Activated CD4-positive, alpha-beta memory T cell treated with anti-CD3 and anti-CD28 coated beads, Interleukin-2, amount 10 ng/mL, durations not matched to agents 7 days and 5 days (primary cell): ENCODE measurements at regions not wholly inside any gene's neighbourhood (a gene's known extent, or its start where the extent isn't known, plus 50 kb on each side); places are given as distances from the start of the nearest gene placed in this dataset.
"Not testable (repeated sequence)": the region's sequence is repeated elsewhere in the genome, so short reads cannot be mapped to it uniquely, and the experiment has no call there.

Experiments used
- CTCF ChIA-PET: fragments of 350-600 bp; sonication (Branson Sonifier 250); formaldehyde crosslinking; loops from one replicate; lab custom pipeline; 2021; ENCODE audit warnings: antibody characterized with exemption, inconsistent platforms; lab: Charles Lee
- POLR2A ChIA-PET: fragments of 350-600 bp; sonication (Branson Sonifier 250); formaldehyde crosslinking; loops from one replicate; lab custom pipeline; 2021; ENCODE audit warnings: antibody characterized with exemption; lab: Charles Lee
- DNase-seq: peaks from one replicate; pipeline ENCODE4 v3.0.0-alpha.2; 2020
- H3K27ac Mint-ChIP-seq: one replicate; pipeline ENCODE4 v1.8.0; 2021; ENCODE audit warnings: mild to moderate bottlenecking, mixed read lengths
- H3K27me3 Mint-ChIP-seq: one replicate; pipeline ENCODE4 v1.8.0; 2021; ENCODE audit warnings: mixed read lengths
- H3K36me3 Mint-ChIP-seq: one replicate; pipeline ENCODE4 v1.8.0; 2021; ENCODE audit warnings: low read depth, mixed read lengths
- H3K4me1 Mint-ChIP-seq: one replicate; pipeline ENCODE4 v1.8.0; 2021; ENCODE audit warnings: mixed read lengths
- H3K4me3 Mint-ChIP-seq: one replicate; pipeline ENCODE4 v1.8.0; 2021; ENCODE audit warnings: mild to moderate bottlenecking, mixed read lengths
- H3K9me3 Mint-ChIP-seq: one replicate; pipeline ENCODE4 v1.8.0; 2021; ENCODE audit warnings: mixed read lengths

DNA sequence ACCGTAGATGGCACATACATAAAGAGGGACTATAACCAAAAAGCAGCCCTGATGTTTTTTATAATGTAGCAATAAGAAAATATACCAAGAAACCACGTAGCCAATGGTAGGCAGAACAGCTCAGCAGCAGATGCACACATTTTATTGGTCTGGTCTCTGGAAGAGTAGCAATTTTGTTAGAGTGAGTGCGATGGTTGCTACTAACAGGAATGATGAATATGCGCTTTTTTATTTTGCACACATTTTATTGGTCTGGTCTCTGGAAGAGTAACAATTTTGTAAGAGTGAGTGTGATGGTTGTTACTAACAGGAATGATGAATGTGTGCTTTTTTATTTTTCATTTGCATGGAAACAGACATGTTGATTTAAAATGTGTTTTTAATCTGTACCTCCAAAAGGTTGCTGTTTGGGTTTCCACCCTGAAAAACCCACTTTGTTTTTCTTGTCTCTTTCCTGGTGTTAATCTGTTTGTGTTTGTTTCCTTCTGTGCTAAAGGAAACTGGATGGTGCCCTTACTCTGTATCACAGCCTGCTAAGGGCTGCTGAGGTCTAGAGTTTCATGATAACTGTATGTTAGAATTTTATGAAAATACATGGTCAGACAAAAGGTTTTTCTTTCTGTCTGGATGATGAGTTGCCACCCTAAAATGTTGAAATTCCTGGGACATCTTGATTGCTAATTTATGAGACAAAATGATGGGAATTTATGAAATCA is 221.1 kb downstream of the ZNF37A start:
- H3K27me3 Mint-ChIP-seq, CTCF ChIA-PET, H3K27ac Mint-ChIP-seq, H3K9me3 Mint-ChIP-seq, H3K4me3 Mint-ChIP-seq, H3K4me1 Mint-ChIP-seq, DNase-seq, POLR2A ChIA-PET, H3K36me3 Mint-ChIP-seq: not testable (repeated sequence)

DNA sequence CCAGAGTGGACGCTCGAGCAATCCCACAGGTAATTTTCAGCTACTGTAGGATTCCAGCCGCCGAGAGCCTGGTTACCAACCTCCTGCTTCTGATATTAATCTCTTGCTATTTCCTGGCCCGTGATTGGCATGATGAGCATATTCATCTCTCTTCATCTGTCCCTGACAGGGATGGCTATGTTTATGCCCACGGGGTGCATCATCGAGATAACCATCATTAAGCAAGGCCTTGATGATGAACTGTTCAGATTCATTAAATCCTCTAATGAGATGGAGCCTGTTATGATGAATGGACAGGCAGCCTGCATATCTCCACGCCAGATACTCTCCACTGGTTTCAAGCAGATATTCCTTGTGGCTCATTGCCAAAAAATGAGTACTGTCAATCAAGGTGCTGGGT is 227.3 kb downstream of the ZNF37A start:
- H3K4me3 Mint-ChIP-seq, H3K27me3 Mint-ChIP-seq, H3K27ac Mint-ChIP-seq, H3K36me3 Mint-ChIP-seq, CTCF ChIA-PET, H3K9me3 Mint-ChIP-seq, DNase-seq, H3K4me1 Mint-ChIP-seq, POLR2A ChIA-PET: not testable (repeated sequence)

- H3K4me3 Mint-ChIP-seq, H3K27me3 Mint-ChIP-seq, H3K36me3 Mint-ChIP-seq, H3K27ac Mint-ChIP-seq, H3K4me1 Mint-ChIP-seq, CTCF ChIA-PET, H3K9me3 Mint-ChIP-seq, POLR2A ChIA-PET, DNase-seq: not testable (repeated sequence)
Measured at GRCh38 chr10:38330306-38330705, 236.2 kb downstream of the ZNF37A start.

- POLR2A ChIA-PET, H3K36me3 Mint-ChIP-seq, H3K4me3 Mint-ChIP-seq, CTCF ChIA-PET, H3K27ac Mint-ChIP-seq, DNase-seq, H3K4me1 Mint-ChIP-seq, H3K27me3 Mint-ChIP-seq, H3K9me3 Mint-ChIP-seq: not testable (repeated sequence)
Measured at GRCh38 chr10:38331106-38331505, 237.0 kb downstream of the ZNF37A start.

DNA sequence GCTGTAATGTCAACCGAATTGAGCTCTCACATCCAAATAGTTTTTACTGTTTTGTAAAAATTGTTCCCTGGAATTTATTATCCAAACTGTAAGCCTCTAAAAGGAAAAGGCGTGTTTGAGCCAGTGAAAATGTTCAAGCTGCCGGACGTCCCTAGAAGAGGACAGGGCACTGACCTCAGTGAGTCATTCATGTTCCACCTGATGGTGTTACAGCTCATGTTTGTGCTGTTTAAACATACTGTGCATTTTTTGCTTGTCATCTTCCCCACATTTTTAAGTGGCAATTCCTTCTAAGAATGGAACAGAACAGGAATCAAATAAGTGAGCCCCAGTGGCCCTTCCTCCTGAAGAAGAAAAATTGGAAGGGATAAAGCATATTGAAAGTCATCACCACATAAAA is 239.6 kb downstream of the ZNF37A start:
- H3K27me3 Mint-ChIP-seq, H3K27ac Mint-ChIP-seq, CTCF ChIA-PET, H3K36me3 Mint-ChIP-seq, DNase-seq, H3K9me3 Mint-ChIP-seq, POLR2A ChIA-PET, H3K4me1 Mint-ChIP-seq, H3K4me3 Mint-ChIP-seq: not testable (repeated sequence)

GRCh38 chr10:38350645-38351044 is 256.5 kb downstream of the ZNF37A start:
- DNase-seq, H3K9me3 Mint-ChIP-seq, H3K36me3 Mint-ChIP-seq, POLR2A ChIA-PET, H3K4me1 Mint-ChIP-seq, H3K27ac Mint-ChIP-seq, H3K4me3 Mint-ChIP-seq, CTCF ChIA-PET: not testable (repeated sequence)
- peaks cover 18% of the 10 kb centered on the region for H3K27me3 Mint-ChIP-seq

DNA sequence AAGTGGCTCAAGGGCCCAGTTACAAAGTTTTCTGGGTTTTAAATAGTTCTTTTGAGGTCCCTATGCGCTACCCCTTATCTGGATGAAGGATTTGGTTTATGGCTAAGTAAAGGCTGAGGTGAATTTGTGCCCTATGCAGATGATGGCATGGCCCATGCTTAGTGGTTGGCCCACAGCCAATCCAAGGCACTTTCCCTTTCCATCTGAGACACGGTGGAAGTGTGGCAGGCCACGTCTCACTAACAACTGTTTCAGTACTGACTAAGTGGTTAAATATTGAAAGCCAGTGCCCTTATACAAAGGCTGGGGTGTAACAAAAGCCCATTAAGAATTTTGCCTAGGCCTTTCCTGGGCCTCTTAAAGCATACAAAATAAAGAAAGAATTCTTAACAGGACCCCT is 260.3 kb downstream of the ZNF37A start:
- H3K36me3 Mint-ChIP-seq, H3K27ac Mint-ChIP-seq, H3K27me3 Mint-ChIP-seq, H3K9me3 Mint-ChIP-seq, DNase-seq, POLR2A ChIA-PET, CTCF ChIA-PET, H3K4me3 Mint-ChIP-seq: not testable (repeated sequence)
- H3K4me1 Mint-ChIP-seq: peaks cover 12% of the 10 kb centered on the region

- Mint-ChIP-seq H3K36me3 (peaks cover 12% of the 10 kb centered on the region), H3K27ac (peak overlapping the region; percentile 91), H3K4me3 (peak overlapping the region; percentile 84), H3K4me1 (peaks cover 12% of the 10 kb centered on the region)
- CTCF ChIA-PET, H3K27me3 Mint-ChIP-seq, POLR2A ChIA-PET, H3K9me3 Mint-ChIP-seq: not testable (repeated sequence)
- DNase-seq: peak; percentile 85
Measured at GRCh38 chr10:38355911-38356526, 261.9 kb downstream of the ZNF37A start.

- Mint-ChIP-seq H3K27ac (peak overlapping the region; percentile 91), H3K4me3 (peak overlapping the region; percentile 84), H3K36me3 (peaks cover 17% of the 10 kb centered on the region), H3K4me1 (peaks cover 12% of the 10 kb centered on the region)
- CTCF ChIA-PET, H3K9me3 Mint-ChIP-seq, H3K27me3 Mint-ChIP-seq, POLR2A ChIA-PET: not testable (repeated sequence)
- peak; percentile 17 for DNase-seq
Measured at GRCh38 chr10:38356527-38356926, 262.4 kb downstream of the ZNF37A start.

- H3K27ac Mint-ChIP-seq, DNase-seq, H3K9me3 Mint-ChIP-seq, POLR2A ChIA-PET, CTCF ChIA-PET, H3K4me3 Mint-ChIP-seq, H3K27me3 Mint-ChIP-seq: not testable (repeated sequence)
- H3K4me1 Mint-ChIP-seq: peaks cover 20% of the 10 kb centered on the region
- H3K36me3 Mint-ChIP-seq: peaks cover 61% of the 10 kb centered on the region
Measured at GRCh38 chr10:38362514-38362913, 268.4 kb downstream of the ZNF37A start.

DNA sequence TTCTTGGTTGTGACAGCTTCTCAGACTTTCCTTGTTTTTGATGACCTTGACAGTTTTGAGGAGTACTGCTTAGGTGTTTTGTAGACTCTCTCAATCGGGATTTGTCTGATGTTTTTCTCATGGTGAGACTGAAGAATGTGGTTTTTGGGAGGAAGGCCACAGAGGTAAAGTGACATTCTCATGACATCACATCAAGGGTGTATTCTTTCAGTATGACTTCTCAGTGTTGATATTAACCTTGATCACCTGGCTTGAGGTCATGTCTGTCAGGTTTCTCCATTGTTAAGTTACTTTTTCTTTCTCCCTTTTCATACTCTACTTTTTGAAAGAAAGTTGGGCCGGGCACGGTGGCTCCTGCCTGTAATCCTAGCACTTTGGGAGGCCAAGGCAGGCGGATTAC is 269.9 kb downstream of the ZNF37A start:
- Mint-ChIP-seq H3K4me1 (peaks cover 11% of the 10 kb centered on the region), H3K36me3 (peaks cover 55% of the 10 kb centered on the region)
- CTCF ChIA-PET, H3K27ac Mint-ChIP-seq, H3K4me3 Mint-ChIP-seq, POLR2A ChIA-PET, H3K27me3 Mint-ChIP-seq, DNase-seq, H3K9me3 Mint-ChIP-seq: not testable (repeated sequence)

DNA sequence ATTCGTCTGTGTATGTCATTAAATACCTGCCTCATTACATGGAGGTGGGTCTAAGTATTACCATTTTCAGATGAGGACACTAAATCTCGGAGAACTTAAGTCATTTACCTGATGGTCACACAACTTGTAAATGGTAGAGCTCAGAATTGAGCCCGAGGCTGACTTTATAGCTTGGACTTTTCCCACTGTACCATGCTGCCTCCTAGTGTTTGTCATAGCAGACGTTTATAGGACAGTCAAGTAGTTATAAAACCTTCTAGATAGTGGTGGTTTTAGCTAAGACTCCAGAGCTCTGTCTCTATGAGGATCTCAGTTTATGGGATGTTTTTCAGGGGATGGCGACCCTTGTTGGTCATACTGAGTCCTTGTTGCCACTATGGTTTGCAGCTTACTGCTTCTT is 271.8 kb downstream of the ZNF37A start:
- peak; percentile 18 for DNase-seq
- ChIA-PET CTCF (interaction anchor here (0.8 to 1.0 kb wide), 2 partner anchors 389 to 391 kb away, joined by 6 to 7 read pairs; partner anchors contain the start of gene ZNF25), POLR2A (interaction anchor here (0.8 kb wide), 1 partner anchor 37 kb away, joined by 3 read pairs; no protein-coding TSS in a partner anchor)
- not testable (repeated sequence) for H3K27ac Mint-ChIP-seq, H3K9me3 Mint-ChIP-seq, H3K27me3 Mint-ChIP-seq, H3K4me3 Mint-ChIP-seq
- H3K4me1 Mint-ChIP-seq: peaks cover 11% of the 10 kb centered on the region
- H3K36me3 Mint-ChIP-seq: peaks cover 54% of the 10 kb centered on the region

DNA sequence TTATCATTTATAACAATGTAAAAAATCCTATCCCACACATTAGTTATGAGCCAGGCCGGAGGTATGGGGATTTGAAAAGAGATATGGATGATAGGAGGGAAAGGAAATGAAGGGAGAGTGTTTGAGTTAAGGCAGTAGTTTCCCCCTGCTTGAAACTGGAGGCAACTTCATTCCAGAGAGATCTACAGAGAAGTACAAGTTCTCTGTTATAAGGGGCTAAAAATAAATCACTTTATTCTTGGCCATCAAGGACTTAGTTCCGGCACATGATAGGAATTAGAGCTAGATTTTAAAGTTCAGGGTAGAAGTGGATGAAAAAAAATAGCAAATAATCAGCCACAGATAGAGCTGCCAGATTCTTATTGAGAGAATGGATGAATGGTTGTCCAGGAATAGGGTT is 289.7 kb downstream of the ZNF37A start:
- POLR2A ChIA-PET: not testable (repeated sequence)

DNA sequence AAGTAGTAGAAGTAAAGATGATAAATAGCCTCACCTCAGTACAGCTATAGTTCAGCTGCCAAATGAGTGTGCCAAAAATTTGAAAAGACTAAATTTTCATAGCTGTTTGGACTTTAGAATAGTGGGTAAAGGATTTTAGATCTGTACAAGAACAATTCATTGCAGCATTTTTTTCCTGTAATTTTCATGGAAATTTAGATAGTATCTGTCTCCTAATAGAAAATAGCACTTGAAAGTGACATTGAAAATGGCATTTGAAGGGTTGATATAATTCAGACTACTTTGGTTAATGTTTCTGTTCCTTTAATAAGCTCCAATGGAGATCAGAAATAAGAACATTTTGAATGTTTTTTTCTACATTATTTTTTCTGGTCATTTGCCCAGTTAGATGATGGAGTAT is 292.7 kb downstream of the ZNF37A start:
- H3K4me1 Mint-ChIP-seq, POLR2A ChIA-PET, H3K9me3 Mint-ChIP-seq, H3K4me3 Mint-ChIP-seq, H3K36me3 Mint-ChIP-seq, CTCF ChIA-PET, H3K27ac Mint-ChIP-seq, H3K27me3 Mint-ChIP-seq, DNase-seq: not testable (repeated sequence)

More for the DNA sequence above, 289.7 kb downstream of the ZNF37A start:
- H3K27me3 Mint-ChIP-seq, CTCF ChIA-PET, H3K36me3 Mint-ChIP-seq, H3K9me3 Mint-ChIP-seq, DNase-seq, H3K4me3 Mint-ChIP-seq, H3K4me1 Mint-ChIP-seq, H3K27ac Mint-ChIP-seq: not testable (repeated sequence)
